SU-DHL-6 (cell line): ENCODE measurements at regions not wholly inside any gene's neighbourhood (a gene's known extent, or its start where the extent isn't known, plus 50 kb on each side); places are given as distances from the start of the nearest gene placed in this dataset.

Experiments
- H2AFZ ChIP-seq: fragments of 200-600 bp; sonication (generic); 2 replicates; pipeline ENCODE4 v1.6.1; 2014; ENCODE audit warnings: low read depth, mild to moderate bottlenecking, moderate library complexity, mixed read lengths, antibody characterized with exemption, low read length; ENCODE audit not compliant: severe bottlenecking
- H3F3A ChIP-seq: fragments of 200-600 bp; shearing (Covaris generic); 2 replicates; pipeline ENCODE4 v1.6.0; 2016; ENCODE audit warnings: antibody characterized with exemption, mild to moderate bottlenecking; ENCODE audit not compliant: insufficient read depth
- H3K27ac ChIP-seq: fragments of 200-600 bp; sonication (generic); 2 replicates; pipeline ENCODE4 v1.5.1; 2016; ENCODE audit warnings: low read depth, mild to moderate bottlenecking, low read length, moderate library complexity, mixed read lengths
- H3K27me3 ChIP-seq: fragments of 200-600 bp; sonication (generic), shearing (Covaris generic); 2 replicates; pipeline ENCODE4 v1.6.0; 2014; ENCODE audit warnings: mild to moderate bottlenecking, low read length
- H3K36me3 ChIP-seq: fragments of 200-600 bp; sonication (generic); 2 replicates; pipeline ENCODE4 v1.6.1; 2014; ENCODE audit warnings: mild to moderate bottlenecking, low read length, mixed read lengths
- H3K4me2 ChIP-seq: fragments of 300-600, 200-600 bp; shearing (Covaris generic), sonication (generic); 2 replicates; pipeline ENCODE4 v1.6.0; 2014; ENCODE audit warnings: low read length, low read depth, mild to moderate bottlenecking; ENCODE audit not compliant: poor library complexity, severe bottlenecking
- H3K4me3 ChIP-seq: fragments of 200-600 bp; sonication (generic); 2 replicates; pipeline ENCODE4 v1.5.1; 2014; ENCODE audit warnings: antibody characterized with exemption, low read length, mild to moderate bottlenecking, mixed read lengths; ENCODE audit not compliant: insufficient read depth, poor library complexity, severe bottlenecking
- H3K79me2 ChIP-seq: fragments of 200-600 bp; sonication (generic); 2 replicates; pipeline ENCODE4 v1.6.1; 2014; ENCODE audit warnings: mild to moderate bottlenecking, low read length, moderate library complexity; ENCODE audit not compliant: insufficient read depth
- H3K9ac ChIP-seq: fragments of 200-600 bp; sonication (generic); 2 replicates; pipeline ENCODE4 v1.7.0; 2014; ENCODE audit warnings: mild to moderate bottlenecking, low read length
- H3K9me2 ChIP-seq: fragments of 200-600 bp; sonication (generic); replicated peaks from 2 replicates; pipeline ENCODE4 v1.6.1; 2014; ENCODE audit warnings: low read length; ENCODE audit not compliant: insufficient read depth
- H3K9me3 ChIP-seq: fragments of 200-600 bp; sonication (generic); 2 replicates; pipeline ENCODE4 v1.6.1; 2014; ENCODE audit warnings: low read length, mixed read lengths; ENCODE audit not compliant: insufficient read depth
- H4K20me1 ChIP-seq: fragments of 200-600 bp; sonication (generic); 2 replicates; pipeline ENCODE4 v1.6.1; 2014; ENCODE audit warnings: low read depth, mild to moderate bottlenecking, antibody characterized with exemption, low read length, moderate library complexity, mixed read lengths
- EZH2phosphoT487 ChIP-seq: fragments of 200-600 bp; sonication (generic), shearing (Covaris generic); conservative IDR thresholded peaks from 2 replicates; pipeline ENCODE4 v1.6.1; 2018; ENCODE audit warnings: mild to moderate bottlenecking, antibody characterized with exemption, low read length, moderate library complexity, mixed read lengths
- TF ChIP-seq, protein P1 (sequence below): fragments of 200-600 bp; sonication (generic); IDR thresholded peaks from one replicate; pipeline ENCODE4 v1.5.1; 2017; ENCODE audit warnings: antibody characterized with exemption, mild to moderate bottlenecking, low read length, moderate library complexity; ENCODE audit not compliant: insufficient read depth, poor library complexity, severe bottlenecking

- Histone ChIP-seq H3K9me2 (no peaks in the 10 kb centered on the region), H3K27ac (no peak overlapping the region), H3K4me3 (no peak overlapping the region), H3K36me3 (no peaks in the 10 kb centered on the region), H3K27me3 (no peaks in the 10 kb centered on the region), H4K20me1 (no peaks in the 10 kb centered on the region), H3K79me2 (no peaks in the 10 kb centered on the region), H3F3A (no peaks in the 10 kb centered on the region), H3K9ac (no peak overlapping the region), H3K9me3 (no peaks in the 10 kb centered on the region), H3K4me2 (no peak overlapping the region), H2AFZ (no peak overlapping the region)
- TF ChIP-seq, protein P1, sequence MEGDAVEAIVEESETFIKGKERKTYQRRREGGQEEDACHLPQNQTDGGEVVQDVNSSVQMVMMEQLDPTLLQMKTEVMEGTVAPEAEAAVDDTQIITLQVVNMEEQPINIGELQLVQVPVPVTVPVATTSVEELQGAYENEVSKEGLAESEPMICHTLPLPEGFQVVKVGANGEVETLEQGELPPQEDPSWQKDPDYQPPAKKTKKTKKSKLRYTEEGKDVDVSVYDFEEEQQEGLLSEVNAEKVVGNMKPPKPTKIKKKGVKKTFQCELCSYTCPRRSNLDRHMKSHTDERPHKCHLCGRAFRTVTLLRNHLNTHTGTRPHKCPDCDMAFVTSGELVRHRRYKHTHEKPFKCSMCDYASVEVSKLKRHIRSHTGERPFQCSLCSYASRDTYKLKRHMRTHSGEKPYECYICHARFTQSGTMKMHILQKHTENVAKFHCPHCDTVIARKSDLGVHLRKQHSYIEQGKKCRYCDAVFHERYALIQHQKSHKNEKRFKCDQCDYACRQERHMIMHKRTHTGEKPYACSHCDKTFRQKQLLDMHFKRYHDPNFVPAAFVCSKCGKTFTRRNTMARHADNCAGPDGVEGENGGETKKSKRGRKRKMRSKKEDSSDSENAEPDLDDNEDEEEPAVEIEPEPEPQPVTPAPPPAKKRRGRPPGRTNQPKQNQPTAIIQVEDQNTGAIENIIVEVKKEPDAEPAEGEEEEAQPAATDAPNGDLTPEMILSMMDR: no peak
- TF ChIP-seq EZH2phosphoT487: no peak
These were observed 138.7 kb downstream of the PHLDA1 start for GRCh38 chr12:75892731-75893408.

- Histone ChIP-seq H3F3A (no peaks in the 10 kb centered on the region), H3K4me2 (no peak overlapping the region), H3K4me3 (no peak overlapping the region), H3K36me3 (no peaks in the 10 kb centered on the region), H4K20me1 (no peaks in the 10 kb centered on the region), H3K9me2 (no peaks in the 10 kb centered on the region), H3K9ac (no peak overlapping the region), H3K27me3 (no peaks in the 10 kb centered on the region), H3K9me3 (no peaks in the 10 kb centered on the region), H3K79me2 (no peaks in the 10 kb centered on the region), H2AFZ (no peak overlapping the region), H3K27ac (no peak overlapping the region)
- TF ChIP-seq EZH2phosphoT487: no peak
- TF ChIP-seq, protein P1: no peak
These were observed 140.5 kb downstream of the PHLDA1 start for GRCh38 chr12:75891072-75891471.

- H3K9me2 ChIP-seq: no peaks in the 10 kb centered on the region
- no peak overlapping the region for H2AFZ ChIP-seq
- H3K27ac ChIP-seq: no peak overlapping the region
- no peaks in the 10 kb centered on the region for H4K20me1 ChIP-seq
- H3K4me2 ChIP-seq: no peak overlapping the region
- H3K9ac ChIP-seq: no peak overlapping the region
- H3K79me2 ChIP-seq: no peaks in the 10 kb centered on the region
- no peaks in the 10 kb centered on the region for H3F3A ChIP-seq
- H3K36me3 ChIP-seq: no peaks in the 10 kb centered on the region
- no peak overlapping the region for H3K4me3 ChIP-seq
- no peaks in the 10 kb centered on the region for H3K9me3 ChIP-seq
- H3K27me3 ChIP-seq: no peaks in the 10 kb centered on the region
- no peak for TF ChIP-seq EZH2phosphoT487
- TF ChIP-seq, protein P1: no peak
These were observed 140.9 kb downstream of the PHLDA1 start for GRCh38 chr12:75890660-75891059.
